ENCODE measurements at regions not wholly inside any gene's neighbourhood (a gene's known extent, or its start where the extent isn't known, plus 50 kb on each side); places are given as distances from the start of the nearest gene placed in this dataset.

GRCh38 chr2:64287202-64287740 is 143.1 kb upstream of the PELI1 start:
- no peak for DNase-seq

DNA sequence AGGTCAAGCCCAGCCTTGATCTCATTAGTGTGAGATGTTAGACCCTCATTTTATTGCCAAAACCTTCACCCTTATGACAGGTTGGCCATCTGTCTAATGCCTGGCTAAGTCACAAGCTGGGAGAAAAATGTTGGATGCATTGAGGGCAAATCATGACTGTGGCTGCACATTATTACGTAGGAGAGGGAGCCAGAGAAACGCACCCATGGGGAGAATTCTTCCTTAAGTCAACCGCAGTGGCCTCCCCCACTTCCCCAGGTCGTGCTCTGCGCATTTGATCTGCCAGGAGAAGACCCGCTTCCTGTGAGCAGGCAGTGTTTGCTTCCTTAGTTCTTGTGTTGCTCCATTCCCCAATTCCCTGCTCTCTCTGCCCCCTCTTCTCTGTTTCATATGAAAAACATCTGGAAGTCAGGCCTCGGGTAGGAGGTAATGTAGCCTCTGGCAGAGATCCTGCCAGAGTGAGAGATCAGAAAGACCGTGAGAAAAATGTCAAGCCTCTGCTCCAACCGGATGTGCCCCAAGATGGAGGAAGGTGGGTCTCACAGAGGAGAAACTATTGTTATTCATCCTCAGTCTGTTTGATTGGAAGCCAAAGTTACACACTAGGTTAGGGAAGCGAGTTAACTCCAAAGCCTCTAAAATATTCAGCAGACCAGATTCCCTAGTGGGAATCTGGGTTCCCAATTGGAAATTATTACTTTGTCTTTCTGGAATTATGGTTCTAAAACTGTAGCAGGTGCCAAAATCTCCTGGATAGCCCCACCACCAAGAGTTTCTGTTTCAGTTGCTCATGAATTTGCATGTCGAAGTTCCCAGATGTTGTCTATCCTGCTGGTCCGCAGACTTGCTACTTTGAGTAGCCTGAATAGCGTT is 144.3 kb upstream of the PELI1 start:
- DNase-seq = no peak

DNA sequence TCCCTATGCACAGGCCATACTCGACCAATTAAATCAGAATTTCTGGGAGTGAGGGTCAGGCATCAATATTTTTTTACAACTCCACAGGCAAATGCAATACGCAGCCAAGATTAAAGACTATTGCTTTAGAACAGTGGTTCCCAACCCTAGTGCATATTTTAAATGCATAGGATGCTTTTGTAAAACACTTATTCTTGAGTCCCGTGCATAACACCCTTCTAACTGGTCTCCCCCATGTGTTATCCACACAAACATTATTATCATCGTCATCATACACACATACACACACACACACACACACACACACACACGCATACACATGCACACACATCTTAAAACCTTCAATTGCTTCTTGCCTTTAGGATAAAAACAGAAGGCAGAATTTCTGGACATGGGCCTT is 145.0 kb upstream of the PELI1 start:
- no peak for DNase-seq

- no peak for DNase-seq
Measured at GRCh38 chr2:64289737-64290136, 145.5 kb upstream of the PELI1 start.

DNA sequence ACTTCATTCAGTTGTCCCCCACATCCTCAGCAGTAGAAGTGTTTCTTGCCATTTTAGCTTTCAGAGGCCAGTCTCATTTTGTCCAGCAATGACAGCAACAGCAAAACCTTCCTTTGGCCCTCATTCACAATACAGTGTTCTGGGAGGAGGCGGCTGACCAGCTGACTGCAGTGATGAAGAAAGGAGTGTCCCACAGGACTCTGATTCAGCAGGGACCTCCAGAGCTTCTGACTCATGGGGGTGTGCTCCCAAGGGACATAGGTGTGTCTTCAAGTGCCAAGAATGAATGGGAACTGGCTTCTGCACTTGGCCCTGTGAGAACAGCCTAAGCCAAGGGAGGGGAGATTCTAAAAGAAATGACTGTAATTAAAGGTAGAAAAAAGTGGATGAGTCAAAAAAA is 147.0 kb upstream of the PELI1 start:
- DNase-seq = no peak

DNA sequence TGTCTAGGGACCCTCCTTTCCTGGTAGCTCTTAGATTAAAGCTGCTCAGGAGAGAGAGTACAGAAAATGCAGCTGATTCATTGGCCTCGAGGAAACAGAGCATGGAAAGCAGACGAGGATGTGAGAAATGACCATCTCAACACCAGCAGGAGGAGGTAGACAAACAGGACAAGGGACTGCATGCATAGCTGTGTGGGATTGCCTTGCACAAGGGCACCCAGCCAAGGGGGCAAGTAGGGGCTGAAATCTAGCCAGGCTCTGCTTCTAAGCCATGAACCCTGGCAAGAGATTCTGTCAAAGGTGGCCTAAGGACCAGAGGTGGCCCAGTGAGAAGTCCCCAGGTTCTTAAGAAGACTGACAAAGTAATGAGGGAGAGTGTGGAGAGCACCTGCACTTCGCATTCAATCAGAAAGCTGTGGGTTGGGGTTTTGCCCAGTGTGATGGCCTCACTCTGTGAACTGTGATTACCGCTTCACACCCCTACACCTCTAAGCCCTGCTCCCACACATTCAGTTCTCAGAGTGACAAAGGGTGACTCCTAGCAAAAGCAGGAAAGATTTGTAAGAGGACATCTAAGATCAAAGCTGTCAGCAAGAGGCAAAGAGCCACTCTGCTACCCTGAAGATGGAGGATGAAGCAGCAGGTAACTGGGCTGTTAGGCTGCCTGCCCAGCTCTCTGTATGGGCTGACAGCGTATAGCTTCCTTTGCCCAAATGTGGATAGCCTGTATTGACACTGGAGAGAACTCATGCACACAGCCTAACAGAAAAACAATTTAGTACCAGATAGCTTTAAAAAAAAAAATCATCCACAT is 151.3 kb upstream of the PELI1 start:
- no peak for DNase-seq

DNA sequence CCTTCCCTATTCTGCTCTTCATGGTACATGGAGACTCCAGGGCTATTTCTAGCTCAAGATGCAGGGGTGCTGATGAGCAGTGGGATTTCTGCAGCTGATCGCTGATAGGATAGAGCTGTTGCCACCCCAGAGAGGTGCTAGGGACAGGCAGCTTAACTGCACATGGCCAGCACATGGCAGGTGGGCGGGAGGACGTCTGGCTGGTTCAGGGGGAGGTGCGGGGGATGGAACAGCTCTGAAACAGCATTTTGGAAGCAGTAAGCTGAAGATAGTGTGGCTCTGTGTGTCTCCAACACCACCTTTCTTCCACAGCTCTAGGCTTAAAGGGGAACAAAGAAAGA is 151.9 kb upstream of the PELI1 start:
- no peak for DNase-seq

GRCh38 chr2:64296695-64297346 is 152.6 kb upstream of the PELI1 start:
- no peak for DNase-seq

GRCh38 chr2:64298161-64298560 is 153.9 kb upstream of the PELI1 start:
- DNase-seq = no peak

GRCh38 chr2:64300066-64300465 is 153.9 kb upstream of the LGALSL start:
- no peak for DNase-seq

GRCh38 chr2:64303250-64303649 is 150.7 kb upstream of the LGALSL start:
- no peak for DNase-seq

DNA sequence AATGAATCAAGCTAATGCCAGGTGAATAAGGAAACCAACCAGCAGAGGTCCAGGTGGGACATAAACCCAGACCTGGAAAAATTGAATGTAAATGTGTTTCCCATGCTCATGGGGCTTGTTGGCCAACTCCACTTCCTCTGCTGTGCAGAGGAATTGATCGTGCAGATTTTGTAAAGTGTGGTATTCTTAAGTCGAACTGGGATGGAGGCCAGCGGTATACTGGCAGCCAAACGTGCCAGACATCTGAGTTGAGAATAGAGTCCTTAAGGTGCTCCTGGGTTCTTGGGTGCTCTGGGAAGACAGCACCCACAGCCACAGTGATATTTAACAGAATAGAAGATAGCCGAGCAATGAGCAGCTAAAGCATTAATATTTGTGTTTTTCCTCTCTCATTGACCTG is 146.5 kb upstream of the LGALSL start:
- no peak for DNase-seq

GRCh38 chr2:64311191-64311910 is 142.6 kb upstream of the LGALSL start:
- DNase-seq = no peak

GRCh38 chr2:64311948-64312621 is 141.9 kb upstream of the LGALSL start:
- peak; percentile 63 for DNase-seq

DNA sequence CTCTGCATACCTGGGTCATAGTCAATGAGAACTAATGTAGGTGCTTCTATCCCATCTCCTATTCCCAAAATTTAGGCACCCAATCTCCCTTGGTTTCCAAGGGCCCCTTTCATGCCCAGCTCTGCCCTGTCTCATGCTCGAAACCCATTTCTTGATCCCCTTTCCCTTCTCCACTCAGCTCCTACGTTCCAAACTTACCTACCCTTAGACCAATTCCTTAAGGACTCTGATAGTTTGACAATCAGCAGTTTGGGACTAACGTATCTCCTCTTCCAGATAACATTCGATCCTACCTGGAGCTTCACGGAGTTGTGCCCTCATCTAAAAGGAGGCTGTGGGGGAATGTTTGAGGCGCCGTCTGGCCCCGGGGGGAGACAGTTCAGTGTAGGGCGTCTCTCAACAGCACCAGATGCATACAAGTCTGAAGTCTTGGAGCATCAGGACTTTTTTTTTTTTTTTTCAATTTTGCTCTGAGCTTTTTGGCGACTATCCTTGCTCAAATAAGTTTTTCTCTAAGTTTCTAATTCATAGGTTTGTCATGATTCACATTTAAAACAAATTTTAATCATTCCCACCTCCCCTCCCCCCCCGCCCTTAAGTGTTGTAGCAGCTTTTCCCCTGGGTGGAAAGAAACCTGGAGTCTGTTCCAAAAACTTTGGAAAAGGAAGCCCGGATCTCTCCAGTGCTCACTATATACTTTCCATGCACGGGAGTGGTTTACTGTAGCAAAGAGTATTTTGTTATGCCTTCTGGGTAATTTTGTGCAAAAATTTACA is 141.2 kb upstream of the LGALSL start:
- no peak for DNase-seq

- no peak for DNase-seq
Measured at GRCh38 chr2:64313398-64313723, 140.6 kb upstream of the LGALSL start.

- DNase-seq = no peak
Measured at GRCh38 chr2:64315291-64315960, 138.5 kb upstream of the LGALSL start.

- no peak for DNase-seq
Measured at GRCh38 chr2:64317707-64318475, 136.1 kb upstream of the LGALSL start.

- DNase-seq = no peak
Measured at GRCh38 chr2:64318476-64318748, 135.6 kb upstream of the LGALSL start.

GRCh38 chr2:64319896-64320295 is 134.1 kb upstream of the LGALSL start:
- no peak for DNase-seq
